ENCODE measurements at regions not wholly inside any gene's neighbourhood (a gene's known extent, or its start where the extent isn't known, plus 50 kb on each side); places are given as distances from the start of the nearest gene placed in this dataset.

DNA sequence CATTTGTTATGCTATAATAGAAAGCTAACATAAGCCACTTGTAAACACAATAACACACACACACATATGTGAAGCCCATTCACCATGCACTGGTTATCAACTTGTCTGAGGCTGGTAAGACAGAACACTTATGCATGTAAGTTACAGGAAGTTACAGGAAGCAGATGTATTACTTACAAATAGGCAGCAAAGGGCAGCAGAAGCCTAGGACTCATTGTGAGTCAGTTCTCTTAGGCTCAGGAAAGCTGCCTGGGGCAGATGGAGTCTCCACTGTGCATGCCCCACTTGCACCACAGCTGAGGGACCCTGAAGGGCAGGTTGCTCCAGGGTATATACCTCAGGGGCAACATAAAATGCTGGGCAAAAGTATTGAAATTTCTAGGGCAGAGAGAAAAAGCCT is 748.8 kb upstream of the CCDC54 start:
- Histone ChIP-seq H3F3A (ENCODE audit: low read depth) (no peaks in the 10 kb centered on the region), H3K4me2 (ENCODE audit: low read depth, low read length, poor library complexity, severe bottlenecking) (no peak overlapping the region), H3K9ac (ENCODE audit: low read depth, low read length, poor library complexity, severe bottlenecking) (peak overlapping the region; percentile 48), H3K27me3 (ENCODE audit: insufficient read depth, low read length, poor library complexity, severe bottlenecking) (no peaks in the 10 kb centered on the region), H2AFZ (ENCODE audit: low read length) (peak overlapping the region; percentile 73), H3K9me3 (ENCODE audit: insufficient read depth, low read depth, low read length) (no peaks in the 10 kb centered on the region; the same call in 1 of the 2 replicates), H4K20me1 (ENCODE audit: insufficient read depth, low read length, poor library complexity, severe bottlenecking) (no peaks in the 10 kb centered on the region), H3K4me3 (ENCODE audit: low read length, poor library complexity, severe bottlenecking) (no peak overlapping the region), H3K9me2 (replicated peaks; ENCODE audit: low read depth, low read length) (no peaks in the 10 kb centered on the region), H3K4me1 (ENCODE audit: insufficient read depth, low read length, poor library complexity, severe bottlenecking) (peaks cover 18% of the 10 kb centered on the region), H3K36me3 (ENCODE audit: insufficient read depth, low read length) (no peaks in the 10 kb centered on the region), H3K79me2 (ENCODE audit: insufficient read depth, low read length) (no peaks in the 10 kb centered on the region)
- TF ChIP-seq, protein P1, sequence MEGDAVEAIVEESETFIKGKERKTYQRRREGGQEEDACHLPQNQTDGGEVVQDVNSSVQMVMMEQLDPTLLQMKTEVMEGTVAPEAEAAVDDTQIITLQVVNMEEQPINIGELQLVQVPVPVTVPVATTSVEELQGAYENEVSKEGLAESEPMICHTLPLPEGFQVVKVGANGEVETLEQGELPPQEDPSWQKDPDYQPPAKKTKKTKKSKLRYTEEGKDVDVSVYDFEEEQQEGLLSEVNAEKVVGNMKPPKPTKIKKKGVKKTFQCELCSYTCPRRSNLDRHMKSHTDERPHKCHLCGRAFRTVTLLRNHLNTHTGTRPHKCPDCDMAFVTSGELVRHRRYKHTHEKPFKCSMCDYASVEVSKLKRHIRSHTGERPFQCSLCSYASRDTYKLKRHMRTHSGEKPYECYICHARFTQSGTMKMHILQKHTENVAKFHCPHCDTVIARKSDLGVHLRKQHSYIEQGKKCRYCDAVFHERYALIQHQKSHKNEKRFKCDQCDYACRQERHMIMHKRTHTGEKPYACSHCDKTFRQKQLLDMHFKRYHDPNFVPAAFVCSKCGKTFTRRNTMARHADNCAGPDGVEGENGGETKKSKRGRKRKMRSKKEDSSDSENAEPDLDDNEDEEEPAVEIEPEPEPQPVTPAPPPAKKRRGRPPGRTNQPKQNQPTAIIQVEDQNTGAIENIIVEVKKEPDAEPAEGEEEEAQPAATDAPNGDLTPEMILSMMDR (conservative IDR thresholded peaks at IDR 0.05; ENCODE audit: low read length): peak; percentile 61
- TF ChIP-seq EZH2phosphoT487 (IDR thresholded peaks at IDR 0.05; ENCODE audit: borderline replicate concordance): no peak

DNA sequence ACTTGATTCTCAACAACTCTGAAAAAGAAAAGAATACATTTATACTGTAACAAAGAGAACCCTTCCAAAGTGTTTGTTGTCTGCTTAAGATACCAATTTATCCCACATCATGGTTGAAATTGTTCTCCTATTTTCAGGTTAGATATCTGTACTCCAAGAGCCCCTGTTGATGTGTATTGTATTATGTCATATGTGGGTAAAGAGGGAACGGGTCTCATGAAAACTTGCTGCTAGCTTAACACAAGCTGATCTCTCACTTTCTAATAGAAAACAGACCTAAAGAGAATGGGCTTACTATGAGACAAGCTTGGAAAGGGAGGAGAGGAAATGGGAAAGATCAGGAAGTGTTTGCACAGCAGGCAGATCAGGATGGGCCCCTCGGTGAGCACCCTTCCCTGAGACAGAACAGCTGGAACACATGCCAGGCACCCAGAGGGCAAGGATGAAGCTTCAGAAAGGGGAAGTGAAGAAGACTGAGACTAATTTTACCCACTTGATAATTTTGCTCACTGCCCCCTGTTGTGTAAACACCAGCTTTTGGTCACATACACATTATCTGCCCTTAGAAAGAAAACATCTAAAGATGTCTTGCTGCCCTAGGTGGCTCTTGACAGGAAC is 747.9 kb upstream of the CCDC54 start:
- H3K27me3 ChIP-seq (ENCODE audit: insufficient read depth, low read length, poor library complexity, severe bottlenecking): no peaks in the 10 kb centered on the region
- H3K4me3 ChIP-seq (ENCODE audit: low read length, poor library complexity, severe bottlenecking): no peak overlapping the region
- no peaks in the 10 kb centered on the region for H3K9me2 ChIP-seq (replicated peaks; ENCODE audit: low read depth, low read length)
- H3K36me3 ChIP-seq (ENCODE audit: insufficient read depth, low read length): no peaks in the 10 kb centered on the region
- no peaks in the 10 kb centered on the region for H4K20me1 ChIP-seq (ENCODE audit: insufficient read depth, low read length, poor library complexity, severe bottlenecking)
- no peak overlapping the region for H3K4me2 ChIP-seq (ENCODE audit: low read depth, low read length, poor library complexity, severe bottlenecking)
- no peaks in the 10 kb centered on the region for H3K79me2 ChIP-seq (ENCODE audit: insufficient read depth, low read length)
- H3K9me3 ChIP-seq (ENCODE audit: insufficient read depth, low read depth, low read length): no peaks in the 10 kb centered on the region
- TF ChIP-seq, protein P1 (conservative IDR thresholded peaks at IDR 0.05; ENCODE audit: low read length): no peak
- no peak for TF ChIP-seq EZH2phosphoT487 (IDR thresholded peaks at IDR 0.05; ENCODE audit: borderline replicate concordance)
- peak overlapping the region; percentile 48 for H3K9ac ChIP-seq (ENCODE audit: low read depth, low read length, poor library complexity, severe bottlenecking)
- H3K4me1 ChIP-seq (ENCODE audit: insufficient read depth, low read length, poor library complexity, severe bottlenecking): peaks cover 19% of the 10 kb centered on the region
- H3F3A ChIP-seq (ENCODE audit: low read depth): no peaks in the 10 kb centered on the region
- peak overlapping the region; percentile 73 for H2AFZ ChIP-seq (ENCODE audit: low read length)

DNA sequence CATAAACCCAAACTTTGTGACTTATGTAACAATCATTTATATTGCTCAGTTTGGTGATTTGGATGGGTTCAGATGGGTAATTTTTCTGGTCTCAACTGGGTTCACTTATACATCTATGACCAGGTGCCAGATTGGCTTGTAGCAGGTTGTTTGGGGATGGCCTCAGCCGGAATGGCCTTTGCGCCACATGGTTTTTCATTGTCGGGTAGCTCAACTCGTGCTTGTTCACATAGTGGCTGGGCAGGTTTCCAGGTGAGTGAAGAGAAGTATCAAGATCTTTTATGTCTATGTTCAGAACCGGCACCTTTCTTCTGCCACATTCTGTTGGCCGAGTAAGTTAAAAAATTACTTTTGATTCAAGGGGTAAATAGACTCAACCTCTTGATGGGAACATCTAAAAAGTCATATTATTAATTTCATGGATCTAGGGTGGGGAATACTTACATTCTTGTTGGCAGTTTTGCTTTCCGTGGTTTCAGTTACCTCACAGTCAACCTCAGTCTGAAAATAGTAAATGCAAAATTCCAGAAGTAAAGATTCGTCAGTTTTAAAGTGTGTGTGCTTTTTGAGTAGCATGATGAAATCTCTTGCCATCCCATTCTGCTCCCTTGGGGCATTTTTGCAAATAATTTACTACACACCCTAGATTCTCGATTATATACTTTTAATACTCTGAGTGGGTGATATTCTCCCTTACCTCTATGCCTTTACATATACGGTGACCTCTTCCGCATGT is 745.7 kb upstream of the CCDC54 start:
- no peak overlapping the region for H3K4me2 ChIP-seq (ENCODE audit: low read depth, low read length, poor library complexity, severe bottlenecking)
- H3K36me3 ChIP-seq (ENCODE audit: insufficient read depth, low read length): no peaks in the 10 kb centered on the region
- TF ChIP-seq EZH2phosphoT487 (IDR thresholded peaks at IDR 0.05; ENCODE audit: borderline replicate concordance): no peak
- TF ChIP-seq, protein P1 (conservative IDR thresholded peaks at IDR 0.05; ENCODE audit: low read length): no peak
- H3K79me2 ChIP-seq (ENCODE audit: insufficient read depth, low read length): no peaks in the 10 kb centered on the region
- H3K9ac ChIP-seq (ENCODE audit: low read depth, low read length, poor library complexity, severe bottlenecking): no peak overlapping the region
- no peaks in the 10 kb centered on the region for H3K9me3 ChIP-seq (ENCODE audit: insufficient read depth, low read depth, low read length)
- no peaks in the 10 kb centered on the region; the same call in 1 of the 2 replicates for H3F3A ChIP-seq (ENCODE audit: low read depth)
- H3K4me1 ChIP-seq (ENCODE audit: insufficient read depth, low read length, poor library complexity, severe bottlenecking): peaks cover 32% of the 10 kb centered on the region
- H4K20me1 ChIP-seq (ENCODE audit: insufficient read depth, low read length, poor library complexity, severe bottlenecking): no peaks in the 10 kb centered on the region
- H2AFZ ChIP-seq (ENCODE audit: low read length): no peak overlapping the region
- no peaks in the 10 kb centered on the region for H3K27me3 ChIP-seq (ENCODE audit: insufficient read depth, low read length, poor library complexity, severe bottlenecking)
- H3K9me2 ChIP-seq (replicated peaks; ENCODE audit: low read depth, low read length): no peaks in the 10 kb centered on the region
- H3K4me3 ChIP-seq (ENCODE audit: low read length, poor library complexity, severe bottlenecking): no peak overlapping the region
